ENCODE measurements at regions not wholly inside any gene's neighbourhood (a gene's known extent, or its start where the extent isn't known, plus 50 kb on each side); places are given as distances from the start of the nearest gene placed in this dataset.

- TF ChIP-seq CTCF (IDR thresholded peaks at IDR 0.05; ENCODE audit: low read depth, low read length) (no peak), POLR2A (IDR thresholded peaks at IDR 0.05; ENCODE audit: extremely low read depth, insufficient read length) (no peak)
Measured at GRCh38 chr2:66192888-66193287, 242.0 kb upstream of the MEIS1 start.

Measured in NB4 (cell line).